GM19397 (cell line): ENCODE measurements at regions not wholly inside any gene's neighbourhood (a gene's known extent, or its start where the extent isn't known, plus 50 kb on each side); places are given as distances from the start of the nearest gene placed in this dataset.

Source experiments
- ATAC-seq: cut with Tn5 transposase; IDR thresholded peaks from one replicate; pipeline ENCODE4 v1.9.1; 2021; ENCODE audit warnings: mild to moderate bottlenecking, moderate library complexity; ENCODE audit not compliant: unreplicated experiment

- no peak for ATAC-seq
Measured at GRCh38 chr7:88515301-88515700, 208.6 kb upstream of the STEAP4 start.

DNA sequence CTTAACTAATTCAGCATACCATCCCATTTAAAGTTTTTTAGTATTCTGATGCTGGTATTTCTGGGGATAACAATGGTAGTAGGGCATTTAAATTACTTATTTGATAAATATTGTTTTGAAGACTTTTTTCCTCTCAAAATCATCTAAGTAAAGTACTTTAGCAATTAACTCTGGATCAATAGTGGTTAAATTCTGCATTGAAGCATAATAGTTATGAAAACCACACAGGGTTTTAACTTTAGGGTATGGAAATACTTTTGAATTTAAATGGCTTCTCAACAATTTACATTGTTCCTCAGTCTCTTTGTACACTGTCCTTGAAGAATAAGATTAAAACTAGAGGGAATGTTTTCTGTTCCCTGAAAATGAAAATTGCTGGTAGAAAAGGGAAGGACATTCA lies 202.6 kb upstream of the STEAP4 start:
- ATAC-seq = no peak

DNA sequence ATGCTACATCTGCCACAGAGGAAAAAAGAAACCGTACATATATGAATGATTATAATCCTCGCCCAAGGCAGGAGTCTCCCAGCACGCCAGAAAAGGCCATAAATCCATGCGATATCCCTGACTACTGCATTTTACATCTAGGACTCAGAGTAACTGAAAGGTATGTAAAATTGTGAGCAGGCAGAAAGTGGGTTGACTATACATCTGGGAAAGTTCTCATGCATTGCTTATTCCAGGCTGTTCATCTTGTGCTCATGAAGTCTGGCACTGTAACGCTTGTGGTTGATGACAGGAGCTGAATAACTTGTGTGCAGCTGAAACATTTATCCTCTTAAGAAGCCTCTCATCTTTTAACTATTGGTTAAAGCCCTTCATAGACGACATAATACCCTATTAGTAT lies 193.4 kb upstream of the STEAP4 start:
- ATAC-seq = no peak

DNA sequence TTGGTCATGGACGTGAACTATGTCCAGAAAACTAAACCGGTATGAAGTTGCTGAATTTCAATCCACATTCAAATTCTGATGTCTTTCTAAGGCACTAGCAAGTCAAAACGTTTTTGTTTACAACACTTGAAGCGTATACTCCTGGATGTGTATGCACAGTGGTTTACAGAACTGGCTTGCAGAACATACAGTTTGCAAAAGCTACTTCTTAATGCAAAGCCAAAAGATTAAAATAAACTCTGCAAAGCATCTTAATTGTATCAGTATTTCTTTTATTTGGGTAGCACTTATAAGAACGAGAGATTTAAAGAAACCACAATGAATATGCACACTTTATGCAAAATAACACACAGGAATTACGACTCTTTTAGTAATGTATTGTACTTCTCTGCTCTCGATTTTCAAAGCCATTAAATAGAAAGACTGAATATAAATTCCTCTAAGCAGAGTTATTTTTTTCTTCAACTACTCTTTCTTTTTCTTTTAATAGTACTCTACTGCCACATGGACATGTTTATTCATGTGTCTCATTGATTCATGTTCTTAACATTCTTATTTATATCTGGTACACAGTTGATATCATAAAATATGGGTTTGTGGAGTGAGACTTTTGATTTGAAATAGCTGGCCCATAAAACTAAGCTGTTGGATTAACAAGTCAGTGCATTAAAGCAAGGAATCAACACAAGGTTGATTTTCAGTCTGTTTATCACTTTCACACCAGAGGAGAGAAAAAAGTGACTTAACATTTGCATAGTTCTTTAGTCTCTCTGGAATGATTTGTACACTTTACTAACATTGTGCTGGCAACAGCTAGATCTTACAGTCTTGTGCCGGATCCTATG lies 189.4 kb upstream of the STEAP4 start:
- no peak for ATAC-seq

DNA sequence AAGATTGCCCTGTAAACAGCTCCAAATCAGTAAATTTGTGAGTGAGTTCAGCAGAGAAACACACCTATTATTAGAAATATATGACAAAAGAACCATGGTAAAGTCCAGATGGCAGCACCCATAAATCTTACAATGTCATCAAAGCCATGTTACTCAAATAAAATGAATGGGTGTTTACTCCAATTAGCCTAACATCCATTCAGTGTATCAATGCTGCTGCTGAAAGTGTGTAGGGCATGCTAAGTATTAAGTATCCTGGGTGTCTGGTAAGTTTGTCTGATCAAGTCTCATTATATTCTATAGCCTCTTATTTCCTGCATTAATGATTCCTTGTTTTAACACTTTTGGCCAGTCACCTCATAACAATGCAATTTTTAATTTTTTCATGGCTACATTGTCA lies 185.5 kb upstream of the STEAP4 start:
- no peak for ATAC-seq

GRCh38 chr7:88490874-88491273 lies 184.2 kb upstream of the STEAP4 start:
- no peak for ATAC-seq

DNA sequence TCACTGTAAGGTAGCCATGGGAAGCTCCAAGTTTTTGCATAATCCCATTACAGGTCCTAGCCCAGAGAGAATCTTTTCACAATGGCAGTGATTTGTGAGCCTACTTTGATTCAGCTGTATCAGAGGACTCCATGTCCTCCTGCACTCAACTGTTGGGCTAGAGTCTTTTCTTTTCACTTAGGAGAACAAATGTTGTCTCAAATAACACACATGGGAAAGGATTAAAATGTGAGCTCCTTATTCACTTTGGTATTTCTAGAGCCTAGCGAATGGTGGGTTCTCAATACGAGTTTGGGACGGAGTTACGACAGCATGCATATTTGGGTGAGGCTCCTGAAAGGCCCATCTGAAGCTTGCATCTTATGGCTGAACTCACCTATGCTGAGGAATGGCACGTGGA lies 183.5 kb upstream of the STEAP4 start:
- no peak for ATAC-seq

- no peak for ATAC-seq
Measured at GRCh38 chr7:88485821-88486220, 179.1 kb upstream of the STEAP4 start.

DNA sequence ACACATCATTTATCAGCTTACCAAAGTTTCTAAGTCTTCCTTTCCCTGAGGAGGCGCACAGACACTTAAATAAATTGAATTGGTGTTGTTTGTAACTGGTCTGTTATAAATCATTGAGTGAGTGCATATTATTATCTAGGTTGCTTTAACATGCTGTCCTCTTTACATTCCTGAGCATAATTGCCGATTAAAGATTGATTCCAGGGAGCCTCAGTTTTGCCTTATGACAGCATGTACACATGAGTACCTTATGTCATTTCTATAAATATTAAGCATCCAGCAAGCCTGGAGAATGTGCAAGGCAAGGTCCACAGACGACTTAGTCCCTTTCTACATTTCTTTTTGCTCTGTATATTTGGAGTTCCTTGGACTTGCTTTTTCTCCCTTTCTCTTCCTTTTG lies 177.9 kb upstream of the STEAP4 start:
- no peak for ATAC-seq

DNA sequence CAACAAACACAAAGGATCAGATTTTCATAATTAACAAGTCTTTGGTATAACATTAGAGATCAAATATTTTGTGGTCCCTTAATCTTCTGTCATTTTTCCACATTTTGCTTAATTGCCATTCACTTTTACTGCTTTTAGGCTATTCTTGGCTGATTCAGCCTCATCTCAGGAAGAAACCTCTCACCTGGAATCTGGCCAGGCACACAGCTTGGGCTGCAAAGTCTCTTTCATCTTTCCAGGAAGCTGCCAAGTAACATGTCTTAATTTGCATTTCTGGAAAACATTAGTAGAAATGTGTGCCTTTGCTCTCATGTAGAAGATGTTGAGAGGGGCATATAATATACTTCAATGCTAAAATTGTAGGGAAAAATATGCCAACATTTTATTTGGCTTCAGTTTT lies 174.2 kb upstream of the STEAP4 start:
- ATAC-seq = no peak

GRCh38 chr7:88480271-88480670 lies 173.6 kb upstream of the STEAP4 start:
- no peak for ATAC-seq

GRCh38 chr7:88477976-88478375 lies 171.3 kb upstream of the STEAP4 start:
- no peak for ATAC-seq

DNA sequence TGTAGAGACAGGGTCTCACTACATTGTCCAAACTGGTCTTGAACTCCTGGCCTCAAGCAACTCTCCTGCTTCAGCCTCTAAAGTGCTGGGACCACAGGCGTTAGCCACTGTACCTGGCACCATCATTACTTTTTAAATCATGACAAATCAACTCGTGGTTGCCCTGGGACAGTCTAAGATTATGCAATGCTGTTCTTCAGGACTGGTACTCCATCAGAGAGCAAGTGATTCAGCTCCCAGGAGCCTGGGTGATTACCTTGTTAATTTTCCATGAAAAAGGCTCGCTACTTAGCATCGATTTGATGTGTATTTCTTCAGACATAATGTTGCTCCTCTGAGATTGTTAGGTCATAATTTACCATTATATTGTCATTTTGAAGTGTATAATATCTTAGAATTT lies 158.9 kb upstream of the STEAP4 start:
- no peak for ATAC-seq

GRCh38 chr7:88462799-88463198 lies 156.1 kb upstream of the STEAP4 start:
- no peak for ATAC-seq

GRCh38 chr7:88460650-88461049 lies 154.0 kb upstream of the STEAP4 start:
- no peak for ATAC-seq

DNA sequence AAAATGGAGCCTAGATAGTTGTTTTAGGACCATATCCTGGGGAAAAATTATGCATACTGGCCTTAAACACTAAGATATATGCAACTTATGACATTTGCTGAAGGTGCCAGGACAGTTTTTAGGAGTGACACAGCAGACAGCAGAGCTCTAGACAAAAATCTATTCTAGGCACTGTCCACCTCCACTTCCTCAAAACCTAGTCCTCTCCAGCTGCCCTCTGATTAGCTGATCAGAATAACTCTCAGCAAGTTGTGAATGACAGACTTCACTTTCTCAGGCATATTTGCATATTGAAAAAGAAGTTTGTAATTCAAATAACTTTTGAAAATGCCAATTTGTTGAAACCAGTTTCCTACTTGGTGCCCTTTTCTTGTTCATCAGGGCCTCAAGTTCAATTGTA lies 152.3 kb upstream of the STEAP4 start:
- ATAC-seq = no peak

GRCh38 chr7:88458279-88458678 lies 151.6 kb upstream of the STEAP4 start:
- no peak for ATAC-seq

DNA sequence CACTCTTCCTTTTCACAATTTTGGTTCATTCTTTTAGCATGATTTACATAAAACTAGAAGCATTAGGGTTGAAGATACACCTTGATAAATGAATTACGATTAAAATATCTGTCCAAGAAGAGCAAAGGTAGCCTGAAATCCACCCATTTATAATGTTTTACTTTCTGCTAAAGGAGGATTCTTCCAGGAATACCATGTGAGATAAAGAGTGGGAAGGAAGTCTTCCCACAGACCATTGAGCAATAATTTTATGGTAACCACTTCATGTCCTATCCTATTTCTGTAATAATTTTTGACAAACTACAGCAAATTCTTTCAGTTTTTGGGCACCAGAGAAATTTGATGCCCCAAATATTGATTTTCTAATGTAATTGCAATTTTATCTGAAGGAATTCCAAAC lies 150.6 kb upstream of the STEAP4 start:
- ATAC-seq = no peak

GRCh38 chr7:88456490-88456889 lies 149.8 kb upstream of the STEAP4 start:
- no peak for ATAC-seq

DNA sequence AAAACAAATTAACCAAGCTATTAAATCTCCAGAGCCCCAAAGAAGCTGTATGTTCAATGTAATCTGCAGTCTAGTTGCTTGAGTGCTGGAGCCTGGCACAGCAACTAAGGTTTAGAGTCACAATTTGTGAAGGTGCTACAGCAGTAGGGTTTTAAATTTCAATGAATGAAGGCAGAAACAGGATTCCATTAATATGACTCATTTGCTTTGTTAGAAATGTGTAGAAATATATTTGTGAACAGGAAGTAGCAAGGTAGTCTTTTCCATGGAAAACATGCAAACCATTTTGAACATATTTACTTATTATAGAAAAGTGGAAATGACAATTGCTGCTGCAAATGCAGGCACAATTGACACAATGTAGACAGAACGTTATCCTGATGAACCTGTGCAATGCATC lies 149.0 kb upstream of the STEAP4 start:
- no peak for ATAC-seq

DNA sequence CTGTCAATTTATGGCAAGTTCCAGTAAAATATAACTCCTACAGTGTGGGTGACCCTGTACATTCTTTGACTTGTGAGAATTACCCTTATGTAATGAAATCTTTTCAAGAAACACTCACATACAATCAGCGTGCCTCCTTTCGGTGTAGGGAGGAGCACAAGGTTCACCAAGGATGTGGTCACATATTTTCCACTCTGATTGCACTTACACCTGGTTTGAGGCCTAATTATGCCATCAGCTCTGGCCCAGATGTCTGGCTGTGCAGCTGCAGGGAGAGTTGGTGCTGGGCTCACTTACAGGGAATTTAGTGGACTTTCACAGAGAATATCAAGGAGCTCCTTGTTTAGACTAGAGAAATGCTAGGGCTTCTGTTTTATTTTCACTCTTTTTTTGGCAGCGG lies 146.0 kb upstream of the STEAP4 start:
- ATAC-seq = no peak

DNA sequence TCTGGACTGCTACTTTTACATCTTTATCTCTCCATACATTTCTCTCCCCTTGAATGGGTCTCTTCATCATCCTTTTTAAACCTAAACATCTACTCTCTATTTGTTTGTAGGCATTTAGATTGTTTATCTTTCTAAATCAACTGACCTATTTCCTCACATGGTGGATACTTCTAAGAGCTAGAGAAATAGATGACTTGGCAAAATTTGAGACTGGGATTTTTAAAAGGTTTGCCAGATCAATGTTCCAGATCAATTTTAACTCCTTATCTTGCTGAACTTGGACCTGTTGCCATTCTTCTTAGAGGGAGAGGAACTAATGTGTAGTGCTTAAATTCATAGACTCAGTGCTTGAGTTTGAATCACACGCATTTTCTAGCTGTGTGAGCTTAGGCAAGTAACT lies 144.2 kb upstream of the STEAP4 start:
- no peak for ATAC-seq

- no peak for ATAC-seq
Measured at GRCh38 chr7:88449410-88449809, 142.7 kb upstream of the STEAP4 start.
